NCI-H2196 (cell line): ENCODE measurements at regions not wholly inside any gene's neighbourhood (a gene's known extent, or its start where the extent isn't known, plus 50 kb on each side); places are given as distances from the start of the nearest gene placed in this dataset.

Experiments used
- DNase-seq: peaks from one replicate; lab custom pipeline; 2025; ENCODE audit not compliant: unreplicated experiment; lab: John Stamatoyannopoulos, UW

DNA sequence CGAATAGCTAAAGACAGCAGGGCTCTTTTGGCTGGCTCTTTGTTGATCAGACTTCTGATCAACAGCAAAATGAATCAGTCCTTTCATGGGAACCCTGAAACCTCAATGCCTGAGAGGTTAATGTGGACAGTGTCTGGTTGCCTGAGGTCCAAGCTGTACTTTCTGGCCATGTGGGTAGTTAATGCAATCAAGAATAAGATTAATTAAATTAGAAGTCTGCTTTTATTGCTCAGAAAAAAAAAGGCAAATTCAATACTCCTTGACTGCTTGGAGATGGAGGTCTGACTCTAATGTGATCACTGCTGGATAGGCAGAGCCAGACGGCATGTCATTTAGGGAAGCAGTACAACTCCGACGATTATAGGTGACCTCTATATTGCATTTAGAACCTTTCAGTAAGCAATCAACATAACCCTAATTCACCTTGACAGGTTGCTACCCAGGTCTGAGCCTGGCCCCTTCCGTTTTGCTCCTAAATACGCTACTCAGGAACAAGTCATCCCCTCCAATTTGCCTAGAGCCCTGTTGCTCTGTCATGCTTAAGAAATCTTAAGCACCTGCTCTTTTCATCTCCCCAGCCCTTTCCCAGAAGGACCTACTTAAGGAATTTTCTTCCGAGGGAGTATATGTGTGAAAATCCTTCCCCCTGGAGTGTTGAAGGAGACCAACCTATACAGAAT lies 370.0 kb upstream of the SPTLC3 start:
- no peak for DNase-seq

DNA sequence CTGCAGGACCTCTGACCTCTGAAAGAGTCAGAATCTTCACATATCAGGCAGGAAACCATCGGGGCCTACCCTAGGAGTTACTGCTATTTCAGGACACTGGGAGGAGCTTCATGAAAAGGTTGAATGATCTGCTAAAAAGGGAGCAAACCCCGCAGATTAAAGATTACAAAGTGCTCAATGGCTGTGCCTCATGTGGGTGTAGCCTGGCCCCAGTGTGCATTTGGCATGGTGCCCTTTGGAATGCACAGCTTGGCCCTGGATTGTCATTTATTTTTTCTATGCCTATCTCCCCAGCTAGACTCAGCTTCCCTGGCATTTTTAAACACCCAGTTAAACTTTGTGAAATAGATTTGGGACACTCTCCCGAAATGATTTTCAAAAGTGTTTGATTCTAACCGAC lies 368.5 kb upstream of the SPTLC3 start:
- DNase-seq: no peak

DNA sequence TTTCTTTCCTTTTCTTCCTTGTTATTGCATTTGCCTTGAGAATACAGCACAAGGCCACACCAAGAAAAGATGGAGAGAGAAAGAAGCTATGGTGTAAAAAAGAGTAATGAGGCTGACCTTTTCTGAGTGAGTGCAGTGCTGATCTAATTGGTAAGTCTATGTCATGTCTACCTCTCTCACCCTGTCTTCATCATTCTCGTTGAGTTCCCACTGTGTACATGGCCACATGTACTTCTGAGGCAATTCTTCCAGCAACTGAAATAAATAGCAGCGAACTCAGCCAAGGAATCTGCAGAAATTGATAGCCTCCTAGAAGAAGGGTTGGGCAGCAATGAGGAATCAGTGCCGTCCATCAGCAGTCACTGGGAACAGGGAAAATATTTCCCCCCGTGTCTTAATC lies 367.2 kb upstream of the SPTLC3 start:
- no peak for DNase-seq

DNA sequence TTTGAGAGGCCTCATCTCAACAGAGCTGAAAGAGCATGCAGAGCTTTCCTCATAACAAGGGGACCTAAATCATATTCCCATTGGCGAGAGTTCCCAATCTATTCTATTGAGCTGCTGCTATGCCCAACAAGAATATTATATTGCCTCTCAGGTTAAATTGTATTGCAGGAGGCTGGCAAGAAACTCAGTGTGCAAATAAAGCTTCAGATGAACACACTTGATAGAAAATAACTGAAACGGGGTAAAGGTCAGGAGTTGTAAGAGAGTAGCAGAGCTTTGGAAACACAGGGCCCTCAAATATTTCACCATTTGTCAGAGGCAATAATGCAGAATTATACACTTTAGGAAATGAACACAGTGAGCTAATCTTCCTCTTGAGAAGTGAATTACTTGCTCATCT lies 364.3 kb upstream of the SPTLC3 start:
- no peak for DNase-seq

DNA sequence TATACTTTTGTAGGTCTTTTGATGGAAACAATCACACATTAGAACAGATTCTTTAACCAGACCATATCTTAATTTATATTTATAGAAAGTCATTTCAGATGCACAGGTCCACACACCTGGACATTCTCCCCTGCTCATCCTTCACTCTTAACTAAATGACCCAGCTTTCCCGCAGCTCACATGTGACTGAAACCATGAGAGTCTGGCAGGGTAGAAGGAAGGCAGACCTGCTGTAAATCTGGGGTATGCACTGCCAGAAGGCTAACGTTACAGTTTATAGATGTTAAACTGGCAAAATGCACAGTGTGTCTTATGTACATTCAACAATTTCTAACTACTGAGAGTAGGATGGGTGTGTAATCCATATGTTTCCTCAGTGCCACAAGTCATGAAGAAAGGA lies 359.5 kb upstream of the SPTLC3 start:
- no peak for DNase-seq

DNA sequence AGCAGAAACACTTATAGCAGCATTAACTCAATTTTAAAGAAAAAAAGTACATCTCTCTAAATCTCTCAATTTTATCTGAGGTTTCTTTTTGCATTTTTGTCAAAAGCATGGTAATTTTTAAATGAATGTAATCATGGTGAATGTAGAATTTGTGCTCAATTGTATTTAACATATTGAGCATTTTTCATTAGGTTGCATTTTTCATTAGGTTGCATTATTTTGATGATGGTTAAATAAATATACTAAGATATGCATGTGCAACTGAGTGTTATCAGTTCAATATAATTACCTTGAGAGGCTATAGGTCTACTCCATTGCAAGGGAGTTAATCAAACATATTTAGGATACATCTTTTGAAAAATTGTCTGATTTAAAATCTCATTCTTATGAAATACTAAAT lies 355.1 kb upstream of the SPTLC3 start:
- no peak for DNase-seq

DNA sequence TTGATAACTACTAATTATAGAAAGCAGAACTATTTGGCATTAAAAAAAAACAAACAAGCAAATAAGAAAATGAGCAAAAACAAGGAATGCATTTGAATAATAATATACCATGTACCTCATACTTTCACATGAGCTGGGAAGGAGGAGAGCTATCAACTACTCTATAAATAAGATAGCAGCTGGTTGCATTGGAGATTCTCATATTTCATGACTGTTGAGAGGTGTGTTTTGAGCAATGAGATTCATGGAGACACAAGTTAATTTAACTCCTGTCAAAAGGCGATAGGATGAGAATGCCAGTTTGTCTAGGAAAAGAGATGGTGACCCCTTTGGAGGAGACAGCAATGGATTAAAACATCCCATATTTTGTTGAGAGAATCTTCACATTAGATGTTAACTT lies 348.8 kb upstream of the SPTLC3 start:
- no peak for DNase-seq

DNA sequence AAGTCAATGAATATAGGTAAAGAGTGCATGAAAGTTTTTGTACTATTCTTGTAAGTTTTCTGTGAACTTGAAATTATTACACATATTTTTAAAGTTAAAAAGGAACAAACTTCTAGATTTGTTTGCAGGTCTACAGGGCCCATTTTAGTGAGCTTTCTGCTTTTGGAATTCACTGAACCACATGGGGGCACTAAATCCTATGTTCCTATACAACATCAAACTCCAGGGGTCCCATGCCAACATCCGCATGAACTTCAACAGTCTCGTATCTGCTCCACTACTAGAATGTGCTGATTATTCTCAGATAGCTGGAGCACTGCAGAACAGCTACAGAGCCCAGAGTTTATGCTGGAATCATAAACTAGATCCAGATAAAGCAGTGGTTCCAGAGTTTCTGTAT lies 347.9 kb upstream of the SPTLC3 start:
- DNase-seq: no peak

DNA sequence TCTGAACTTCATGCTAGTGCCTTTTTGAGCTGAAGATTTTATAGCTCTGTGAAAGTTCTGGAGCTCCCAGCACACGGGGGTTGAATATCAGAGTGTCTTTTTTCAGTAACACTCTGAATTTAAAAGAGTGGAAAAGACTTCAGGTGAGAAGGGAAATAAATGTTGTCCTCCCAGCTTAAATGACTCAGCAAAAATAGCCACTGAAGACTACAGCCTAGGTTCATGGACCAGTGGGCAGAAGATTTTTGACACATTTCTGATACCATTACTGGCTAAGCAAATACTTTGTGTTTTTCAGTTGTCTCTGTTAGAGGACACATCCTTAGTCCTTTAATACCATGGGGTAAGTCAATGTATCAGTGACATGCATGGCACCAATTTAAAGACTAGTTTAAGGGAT lies 338.5 kb upstream of the SPTLC3 start:
- DNase-seq: no peak

DNA sequence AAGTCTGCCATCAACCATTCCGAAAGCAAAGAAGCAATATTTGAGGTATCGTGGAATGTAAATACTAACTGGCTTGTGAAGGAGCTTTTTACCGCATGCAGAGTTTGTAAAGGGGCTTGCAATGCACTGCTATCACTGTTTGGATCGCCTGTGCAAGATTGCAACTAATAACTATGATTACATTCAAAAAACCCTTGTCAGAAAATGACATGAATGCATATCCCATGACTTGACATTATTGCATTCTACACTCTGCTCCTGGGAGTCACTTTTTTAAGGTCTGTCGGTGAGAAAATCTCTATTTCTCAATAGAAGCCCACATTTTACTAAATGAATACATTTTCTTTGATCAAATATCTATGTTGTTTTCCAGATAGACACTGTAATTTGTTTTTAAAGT lies 335.4 kb upstream of the SPTLC3 start:
- DNase-seq: no peak

DNA sequence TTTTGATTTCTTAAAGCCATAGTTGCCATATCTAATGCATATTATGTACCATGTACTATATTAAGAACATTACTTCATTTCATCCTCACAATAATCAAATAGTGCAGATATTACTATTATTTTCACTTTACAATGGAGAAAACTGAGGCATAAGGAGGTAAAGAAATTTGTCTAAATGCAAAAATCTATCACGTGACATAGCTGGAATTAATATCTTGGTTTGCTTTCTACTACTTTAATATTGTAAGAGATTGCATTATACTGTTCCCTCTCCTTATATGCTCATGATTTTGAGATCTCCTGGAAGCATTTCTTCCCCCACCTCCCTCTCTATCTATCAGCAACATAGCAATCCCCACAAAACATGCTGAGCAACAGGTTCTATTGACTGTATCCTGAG lies 330.8 kb upstream of the SPTLC3 start:
- no peak for DNase-seq

DNA sequence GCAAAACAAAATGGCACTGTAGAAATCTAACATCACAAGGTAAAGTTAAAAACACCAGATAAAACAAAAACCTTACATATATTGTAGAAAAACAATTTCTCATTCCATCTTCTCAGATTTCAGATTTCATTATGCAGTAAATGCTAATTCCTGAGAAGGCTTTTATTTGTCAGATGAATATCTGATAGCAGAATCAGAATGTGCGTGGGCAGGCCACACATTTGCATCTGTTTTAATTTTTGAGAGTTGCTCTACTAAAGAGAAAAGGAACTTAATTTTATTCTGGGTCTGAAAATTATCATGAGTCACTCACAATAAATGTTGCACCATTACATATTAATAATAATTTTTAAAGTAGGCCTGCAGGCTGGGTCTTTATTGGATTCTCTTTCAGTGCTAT lies 329.3 kb upstream of the SPTLC3 start:
- no peak for DNase-seq

DNA sequence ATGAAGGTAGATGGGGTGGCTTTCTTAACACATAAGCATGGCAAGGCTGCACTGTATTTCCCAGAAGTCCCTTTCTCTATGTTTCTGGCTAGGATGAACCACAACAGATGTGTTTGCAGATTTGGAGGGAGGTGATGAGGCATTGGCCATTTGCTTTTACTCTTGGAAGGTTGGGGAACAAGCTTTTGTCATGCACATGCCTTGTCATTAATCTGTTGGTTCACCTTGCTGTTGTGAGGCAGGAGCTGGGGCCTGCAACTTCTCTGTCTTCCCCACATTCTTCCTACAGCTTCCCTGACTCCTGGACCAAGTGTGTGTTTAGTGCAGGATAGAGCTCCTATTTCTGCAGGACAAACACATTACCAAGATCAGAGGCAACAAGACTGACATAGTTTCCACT lies 326.2 kb upstream of the SPTLC3 start:
- no peak for DNase-seq

DNA sequence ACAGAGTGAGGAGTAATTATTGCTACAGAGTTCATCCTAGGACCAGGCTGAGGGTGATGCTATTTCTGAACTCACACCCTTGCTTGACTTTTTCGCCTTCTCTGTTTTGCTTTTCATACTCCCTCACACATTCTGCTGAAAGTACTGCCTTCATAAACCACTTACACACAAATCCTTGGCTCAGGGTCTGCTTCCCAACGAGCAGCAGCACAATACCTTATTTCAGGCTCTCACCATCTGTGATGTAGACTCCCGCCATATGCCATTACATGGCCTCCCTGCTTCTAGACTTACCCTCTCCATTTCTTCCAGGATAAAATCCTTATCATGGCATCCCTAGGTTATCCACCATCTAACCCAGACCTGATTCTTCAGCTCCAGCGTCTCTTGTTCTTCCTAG lies 321.3 kb upstream of the SPTLC3 start:
- no peak for DNase-seq

DNA sequence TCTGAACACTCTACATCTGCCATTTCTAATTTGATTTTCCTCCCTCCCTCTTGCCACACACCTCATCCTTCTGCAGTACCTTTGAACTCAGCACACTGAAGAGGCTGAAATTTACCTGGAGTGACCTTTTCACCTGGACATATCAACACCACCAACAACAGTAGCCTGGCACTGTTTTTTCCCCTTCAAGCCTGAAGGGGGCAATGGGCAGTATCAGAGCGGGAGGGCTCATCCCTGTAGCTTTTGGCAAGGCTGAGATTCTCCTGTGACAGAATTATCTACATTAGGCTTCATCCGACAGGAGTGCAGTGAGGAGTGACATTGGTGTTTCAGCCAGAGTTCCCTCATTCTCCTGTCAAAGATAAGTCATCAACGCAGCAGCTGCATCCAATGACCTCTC lies 312.8 kb upstream of the SPTLC3 start:
- no peak for DNase-seq

DNA sequence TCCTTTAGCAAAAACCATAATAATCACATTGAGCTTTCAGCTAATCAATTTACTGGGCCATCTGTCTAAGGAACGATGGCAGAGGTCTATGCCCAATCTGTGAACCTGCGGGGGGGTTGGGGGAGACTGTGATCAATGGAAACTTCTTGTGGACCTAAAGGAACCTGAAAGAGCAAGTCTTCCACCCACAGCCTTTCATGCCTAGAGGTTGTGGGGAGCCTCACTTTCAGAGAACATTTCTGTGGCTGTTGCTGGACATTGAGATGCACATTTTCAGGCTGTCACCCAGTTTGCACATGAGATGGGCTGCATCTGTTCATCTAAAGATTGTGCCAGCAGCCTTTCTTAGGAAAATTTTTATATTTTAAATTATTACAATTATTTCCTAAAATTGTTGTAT lies 310.0 kb upstream of the SPTLC3 start:
- no peak for DNase-seq

DNA sequence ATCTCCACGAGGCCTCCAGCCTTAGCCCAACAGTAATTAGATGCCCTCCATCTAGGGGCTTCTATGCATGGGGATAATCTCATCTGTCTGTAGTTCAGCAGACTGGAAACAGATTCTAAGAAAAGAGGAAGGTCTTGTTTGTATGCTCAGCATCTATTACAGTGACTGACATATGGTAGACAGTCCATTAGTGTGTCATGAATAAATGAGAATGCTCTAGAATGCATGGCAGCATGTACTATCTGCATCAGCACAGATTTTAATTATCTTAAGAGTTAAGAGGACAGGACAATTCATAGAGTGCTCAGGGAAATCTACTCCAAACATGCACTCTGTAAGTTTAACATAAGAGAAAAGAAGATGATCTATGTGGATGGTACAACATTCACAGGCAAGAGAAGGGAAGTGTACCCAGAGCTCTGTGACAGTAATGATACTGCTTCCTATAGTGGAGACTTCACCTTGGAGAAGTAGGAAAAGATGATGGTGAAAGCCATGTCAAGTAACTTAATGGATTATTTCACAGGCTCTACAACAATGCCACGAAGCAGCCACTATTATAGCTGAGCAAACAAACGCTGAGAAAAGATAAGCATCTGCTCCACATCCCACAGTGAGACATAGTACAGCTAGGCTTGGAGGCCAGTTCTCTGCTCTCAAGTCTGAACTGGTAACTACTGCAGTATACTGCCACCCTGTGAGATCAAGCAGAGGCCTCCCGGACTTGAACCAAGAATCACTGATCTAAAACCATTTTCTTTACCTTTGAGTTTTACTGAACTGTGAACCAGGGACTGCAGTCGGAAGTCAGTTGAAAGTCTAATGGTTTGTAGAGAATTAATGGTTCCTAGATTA lies 309.2 kb upstream of the SPTLC3 start:
- no peak for DNase-seq

DNA sequence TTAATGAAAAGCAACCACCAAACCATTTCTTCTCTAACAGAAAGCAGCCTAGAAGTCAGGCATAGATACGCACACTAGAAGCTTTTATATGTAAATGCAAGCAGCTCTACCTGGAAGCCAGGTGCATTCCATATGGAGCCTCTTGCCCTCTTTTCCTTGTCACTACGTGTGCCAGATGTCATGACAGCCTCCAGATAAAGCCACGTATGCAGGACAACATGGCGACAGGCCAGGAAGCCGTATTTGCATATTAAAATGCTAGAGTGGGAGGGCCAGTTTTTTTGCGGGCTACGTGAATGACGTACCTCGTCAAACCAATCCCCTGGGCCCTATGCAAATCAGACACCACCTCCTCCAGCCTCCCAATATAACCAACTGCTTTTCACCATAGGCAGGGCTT lies 308.1 kb upstream of the SPTLC3 start:
- DNase-seq: no peak

DNA sequence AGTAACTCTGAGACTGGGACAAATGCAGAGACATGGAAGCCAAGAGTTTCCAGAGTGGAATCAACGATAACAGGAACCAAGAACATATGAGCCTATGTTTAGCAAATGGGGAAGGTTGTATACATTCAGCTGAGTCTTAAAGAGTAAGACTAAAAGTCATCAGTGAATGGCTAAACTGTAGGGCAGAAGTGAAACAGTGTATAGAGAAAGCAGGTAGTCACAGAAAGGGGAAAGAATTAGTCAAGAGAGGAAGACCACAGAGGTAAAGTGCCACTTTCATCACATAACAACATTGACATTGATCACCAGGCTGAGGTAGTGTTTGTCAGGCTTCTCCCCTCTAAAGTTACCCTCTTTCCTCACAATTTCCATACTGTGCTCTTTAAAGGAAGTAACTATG lies 306.5 kb upstream of the SPTLC3 start:
- DNase-seq: no peak

DNA sequence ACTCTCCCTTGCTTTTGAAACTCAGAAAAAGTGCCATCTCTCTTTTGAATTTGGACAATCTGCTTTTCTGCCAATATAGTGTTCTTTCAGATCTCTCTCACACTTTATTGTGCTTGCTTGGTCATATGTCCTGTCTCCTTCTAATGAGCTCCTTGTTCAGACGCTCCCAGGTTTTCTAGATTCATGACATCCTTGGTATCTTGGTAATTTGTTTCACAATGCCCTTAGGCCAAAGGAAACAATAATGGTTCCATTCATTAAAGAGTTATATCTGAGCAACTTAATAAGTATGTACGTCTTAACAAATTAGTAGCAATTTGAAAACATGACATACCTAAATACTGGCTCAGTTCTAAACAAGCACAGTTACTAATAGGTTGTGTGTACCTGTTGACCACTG lies 293.4 kb upstream of the SPTLC3 start:
- no peak for DNase-seq

DNA sequence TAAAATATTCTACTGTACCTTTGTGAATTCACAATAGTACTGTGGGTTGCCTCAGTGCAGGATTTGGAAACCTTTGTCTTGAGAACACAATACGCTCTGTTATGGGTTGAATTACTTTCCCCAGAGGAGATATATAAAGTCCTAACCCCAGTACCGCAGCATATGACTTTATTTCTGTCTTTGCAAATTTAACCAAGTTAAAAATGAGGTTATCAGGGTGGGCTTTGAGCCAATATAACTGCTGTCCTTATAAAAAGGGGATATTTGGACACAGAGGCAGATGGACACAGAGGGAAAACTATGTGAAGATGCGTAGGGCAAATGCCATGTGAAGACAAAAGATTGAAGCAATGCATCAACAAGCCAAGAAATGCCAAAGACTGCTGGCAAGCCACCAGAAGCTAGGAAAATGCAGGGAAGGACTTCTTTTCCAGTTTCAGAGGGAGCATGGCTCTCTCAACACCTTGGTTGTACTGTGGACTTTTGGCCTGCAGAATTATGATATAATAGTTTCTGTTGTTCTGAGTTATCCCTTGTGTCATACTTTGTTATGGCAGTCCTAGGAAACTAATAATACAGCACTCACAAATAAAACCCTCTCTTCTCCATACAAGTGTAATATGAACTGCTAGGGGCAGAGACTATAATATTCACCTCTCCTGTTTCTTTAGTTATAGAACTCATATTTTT lies 292.6 kb upstream of the SPTLC3 start:
- DNase-seq: no peak

DNA sequence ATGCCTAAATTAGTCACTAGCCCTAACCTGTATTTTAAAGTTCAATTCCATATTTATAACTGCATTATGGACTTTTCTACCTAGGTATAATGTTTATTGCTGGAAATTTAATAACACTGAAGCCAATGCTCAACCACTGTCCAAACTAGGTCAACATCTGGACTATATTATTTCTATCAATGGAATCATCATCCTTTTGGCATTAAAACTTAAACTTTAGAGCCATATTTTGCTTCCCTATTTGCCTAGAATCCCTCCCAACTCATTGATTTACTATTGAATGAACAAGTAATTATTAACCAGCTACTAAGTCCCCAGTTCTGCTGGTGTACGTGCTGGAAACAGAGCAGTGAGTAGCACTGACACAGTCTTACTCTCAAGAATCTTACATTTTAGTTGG lies 291.7 kb upstream of the SPTLC3 start:
- no peak for DNase-seq
